Transverse colon (tissue), 4 donors: ENCODE measurements at regions not wholly inside any gene's neighbourhood (a gene's known extent, or its start where the extent isn't known, plus 50 kb on each side); places are given as distances from the start of the nearest gene placed in this dataset.
A peak's percentile ranks its signal among the peaks of the same experiment; 100 is the strongest.

Experiments
- DNase-seq: peaks from one replicate; pipeline ENCODE4 v3.0.0-alpha.2; 2019
- H3K27ac ChIP-seq, 4 donors: fragments of 200-600 bp; sonication (generic); 2 replicates each; pipeline ENCODE4 v1.5.1; 2016 to 2018; ENCODE audit warnings: inconsistent platforms in 4 of 4
- H3K27me3 ChIP-seq: fragments of 200-600 bp; sonication (generic); 2 replicates; pipeline ENCODE4 v1.5.1; 2017; ENCODE audit warnings: inconsistent platforms
- H3K36me3 ChIP-seq, 4 donors: fragments of 200-600 bp; sonication (generic); 2 replicates each; pipeline ENCODE4 v1.5.1; 2017 to 2019; ENCODE audit warnings: inconsistent platforms in 4 of 4
- H3K4me1 ChIP-seq, 4 donors: fragments of 200-600 bp; sonication (generic); 2 replicates each; pipeline ENCODE4 v1.5.1; 2017 to 2020; ENCODE audit warnings: inconsistent platforms in 4 of 4
- H3K4me3 ChIP-seq, 4 donors: fragments of 200-600 bp; sonication (generic); 1 replicate in 1 of 4; 2 replicates in 3 of 4; pipeline versions ENCODE4 v1.5.1 to v1.6.1; 2017 to 2019; ENCODE audit warnings: inconsistent platforms in 4 of 4
- H3K9me3 ChIP-seq, 2 donors: fragments of 200-600 bp; sonication (generic); 2 replicates each; pipeline ENCODE4 v1.5.1; 2017 to 2019; ENCODE audit warnings: inconsistent platforms in 2 of 2
- EP300 ChIP-seq: sonication (generic); formaldehyde crosslinking; IDR thresholded peaks from one replicate; pipeline ENCODE4 v1.6.1; 2017; ENCODE audit warnings: antibody characterized with exemption, low read depth
- POLR2A ChIP-seq: fragments of 450-650 bp; IDR thresholded peaks from one replicate; pipeline ENCODE4 v1.6.1; 2016; ENCODE audit warnings: antibody characterized with exemption, mild to moderate bottlenecking, moderate library complexity
- POLR2AphosphoS5 ChIP-seq, 3 donors: sonication (generic); formaldehyde crosslinking; IDR thresholded peaks; one replicate each; pipeline ENCODE4 v1.6.1; 2016; ENCODE audit warnings: antibody characterized with exemption in 3 of 3
- WGBS, 2 donors: methylation state at CpG; one replicate each; pipeline ENCODE4 v1.1.5; 2018; ENCODE audit warnings: low coverage in 1 of 2; 5-methylcytosine and 5-hydroxymethylcytosine counted together
- in situ Hi-C, 4 donors: fragments of 200-750 bp; cut with MboI; loops; one replicate each; pipeline versions ENCODE4 v1.15.0 to v1.15.1; 2017; ENCODE audit warnings: low sequenced_read_pairs in 3 of 4, low pct_ligation_motif_present in 1 of 4, low pct_unique_long_range_greater_than_20kb in 1 of 4
- intact Hi-C: fragments of 100-400 bp; cut with DNase I; formaldehyde crosslinking; loops from one replicate; pipeline ENCODE4 v1.15.1; 2023; ENCODE audit warnings: low total_unique reads
- TF ChIP-seq, protein P1 (sequence below), 5 experiments: fragments of 200-600 bp in 3 of 5; fragments of 450-650 bp in 2 of 5; sonication (generic) in 3 of 5; IDR thresholded peaks; 1 replicate in 2 of 5; 2 replicates in 3 of 5; pipeline ENCODE4 v1.5.1; 2016 to 2017; ENCODE audit warnings: antibody characterized with exemption in 5 of 5, inconsistent platforms in 3 of 5, mild to moderate bottlenecking in 2 of 5, moderate library complexity in 1 of 5

DNA sequence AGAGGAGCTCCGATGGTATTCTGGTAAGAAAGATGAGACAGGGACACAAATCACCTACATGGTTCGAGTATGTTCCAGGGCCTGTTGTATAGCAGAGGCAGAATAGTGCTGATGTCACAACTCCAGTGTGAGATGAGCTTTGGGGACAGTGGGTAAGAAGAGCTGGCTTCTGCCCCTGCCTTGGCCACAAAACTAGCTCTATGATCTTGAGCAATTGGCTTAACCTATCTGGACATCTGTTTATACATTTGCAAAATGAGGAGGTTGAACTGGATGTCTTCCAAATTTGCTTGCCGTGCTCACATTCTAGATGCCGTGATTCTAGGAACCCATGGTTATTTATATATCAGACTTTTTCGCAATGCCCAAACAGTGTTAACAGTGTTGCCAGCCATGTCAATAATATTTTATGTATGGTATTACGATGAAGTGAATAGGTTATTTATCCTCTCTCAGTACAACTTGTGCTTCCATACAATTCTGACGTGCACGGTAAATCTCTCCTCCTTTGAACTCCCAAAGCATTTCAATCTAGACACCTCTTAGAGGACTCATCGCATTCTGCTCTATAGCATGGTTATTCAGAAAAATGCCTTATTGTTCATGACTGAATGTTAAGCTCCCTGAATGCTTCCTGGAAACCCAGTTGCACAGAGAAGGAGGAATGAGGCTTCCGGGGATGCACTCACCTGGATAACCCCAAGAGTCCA is 316.0 kb downstream of the FOXO1 start:
- DNase-seq, result no peak
- H3K27me3 ChIP-seq, result no peaks in the 10 kb centered on the region
- H3K36me3 ChIP-seq, result no peaks in the 10 kb centered on the region
- WGBS, 2 donors, result 67 to 88% methylated on average over 7 to 10 of the region's 10 CpGs
- H3K27ac ChIP-seq, result no peak overlapping the region
- intact Hi-C loops, result no loop called here
- TF ChIP-seq POLR2AphosphoS5 (IDR thresholded peaks at IDR 0.05) (no peak), POLR2A (no peak), EP300 (no peak)
- no peak overlapping the region for H3K4me3 ChIP-seq
- H3K4me1 ChIP-seq, result peaks cover 0 to 5% (median 0%) of the 10 kb centered on the region in 4 donors
- in situ Hi-C loops, result no loop called here
- H3K9me3 ChIP-seq, result no peaks in the 10 kb centered on the region

DNA sequence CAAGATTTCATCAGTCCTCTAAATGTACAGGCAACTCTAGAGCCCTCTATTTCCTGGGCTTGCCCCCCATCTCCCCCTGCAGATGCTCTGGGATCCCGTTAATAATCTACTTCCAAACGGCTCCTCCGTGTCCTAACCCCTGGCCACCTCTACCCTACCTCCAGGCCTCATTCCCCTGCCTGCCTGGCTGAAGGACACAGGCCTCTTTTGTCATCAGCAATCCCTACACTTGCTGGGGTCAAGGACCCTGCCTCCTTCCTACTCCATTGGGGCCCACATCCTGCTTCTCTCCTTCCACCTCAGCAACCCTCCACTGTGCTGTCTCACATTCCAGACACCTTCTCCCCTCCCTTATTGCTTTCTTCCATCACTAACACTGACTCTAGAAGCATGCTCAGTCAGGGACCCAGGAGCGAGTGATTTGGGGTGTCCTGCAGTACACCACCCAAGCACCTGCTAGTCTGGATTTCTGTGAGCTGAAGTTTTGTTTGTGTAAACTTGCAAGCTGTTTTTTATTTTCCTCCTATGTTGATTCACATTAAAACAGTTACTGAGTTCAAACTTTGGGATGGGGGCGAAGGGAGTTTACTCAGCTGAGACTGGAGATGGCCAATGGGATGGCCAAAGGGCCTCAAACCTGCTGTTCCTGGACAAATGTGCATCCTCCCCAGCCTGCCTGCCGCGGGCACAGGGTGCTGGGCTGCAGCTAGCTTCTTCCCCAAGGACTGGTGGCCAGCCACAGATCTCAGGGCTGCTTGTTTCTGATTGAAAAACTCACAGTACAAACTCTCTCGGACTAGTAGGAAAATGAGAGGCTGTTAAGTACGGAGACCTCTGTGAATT is 314.7 kb downstream of the FOXO1 start:
- Histone ChIP-seq H3K27ac (peak overlapping the region in 3 of 4 donors; percentile 16 to 46 (median 17)), H3K36me3 (no peaks in the 10 kb centered on the region), H3K27me3 (no peaks in the 10 kb centered on the region), H3K4me3 (no peak overlapping the region), H3K9me3 (no peaks in the 10 kb centered on the region), H3K4me1 (peaks cover 0 to 5% (median 0%) of the 10 kb centered on the region in 4 donors)
- no peak for DNase-seq
- in situ Hi-C loops, result no loop called here
- 87 to 93% methylated on average over 4 to 9 of the region's 9 CpGs for WGBS, 2 donors
- no peak for TF ChIP-seq POLR2AphosphoS5 (IDR thresholded peaks at IDR 0.05)
- no peak for TF ChIP-seq EP300
- TF ChIP-seq, protein P1, sequence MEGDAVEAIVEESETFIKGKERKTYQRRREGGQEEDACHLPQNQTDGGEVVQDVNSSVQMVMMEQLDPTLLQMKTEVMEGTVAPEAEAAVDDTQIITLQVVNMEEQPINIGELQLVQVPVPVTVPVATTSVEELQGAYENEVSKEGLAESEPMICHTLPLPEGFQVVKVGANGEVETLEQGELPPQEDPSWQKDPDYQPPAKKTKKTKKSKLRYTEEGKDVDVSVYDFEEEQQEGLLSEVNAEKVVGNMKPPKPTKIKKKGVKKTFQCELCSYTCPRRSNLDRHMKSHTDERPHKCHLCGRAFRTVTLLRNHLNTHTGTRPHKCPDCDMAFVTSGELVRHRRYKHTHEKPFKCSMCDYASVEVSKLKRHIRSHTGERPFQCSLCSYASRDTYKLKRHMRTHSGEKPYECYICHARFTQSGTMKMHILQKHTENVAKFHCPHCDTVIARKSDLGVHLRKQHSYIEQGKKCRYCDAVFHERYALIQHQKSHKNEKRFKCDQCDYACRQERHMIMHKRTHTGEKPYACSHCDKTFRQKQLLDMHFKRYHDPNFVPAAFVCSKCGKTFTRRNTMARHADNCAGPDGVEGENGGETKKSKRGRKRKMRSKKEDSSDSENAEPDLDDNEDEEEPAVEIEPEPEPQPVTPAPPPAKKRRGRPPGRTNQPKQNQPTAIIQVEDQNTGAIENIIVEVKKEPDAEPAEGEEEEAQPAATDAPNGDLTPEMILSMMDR (IDR thresholded peaks at IDR 0.05), result no peak
- no peak for TF ChIP-seq POLR2A
- intact Hi-C loops, result no loop called here

DNA sequence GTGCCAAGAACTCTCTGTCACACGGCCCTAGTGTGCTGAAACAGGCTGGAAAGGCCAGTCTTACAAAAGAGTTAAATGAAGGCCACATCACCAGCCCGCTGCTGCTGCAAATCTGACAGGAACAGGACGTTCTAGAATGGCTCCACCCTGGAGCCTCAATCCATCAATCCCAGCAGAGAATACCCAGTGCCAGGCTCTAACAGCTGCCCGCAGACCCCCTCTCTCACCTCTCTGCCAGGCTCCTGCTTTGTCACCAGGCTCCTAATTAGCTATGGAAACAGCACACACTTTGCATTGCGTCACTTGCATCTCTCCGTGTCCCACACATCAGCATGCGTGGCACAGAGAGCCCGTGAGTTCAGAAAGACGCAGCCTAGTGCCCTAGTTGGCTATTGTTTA is 314.1 kb downstream of the FOXO1 start:
- no peaks in the 10 kb centered on the region for H3K27me3 ChIP-seq
- no peak for DNase-seq
- no peaks in the 10 kb centered on the region for H3K9me3 ChIP-seq
- in situ Hi-C loops (no loop called here), intact Hi-C loops (no loop called here)
- no peaks in the 10 kb centered on the region for H3K36me3 ChIP-seq
- H3K4me1 ChIP-seq, result peaks cover 0 to 5% (median 0%) of the 10 kb centered on the region in 4 donors
- 74 to 100% methylated on average over 2 to 9 of the region's 9 CpGs for WGBS, 2 donors
- no peak overlapping the region for H3K4me3 ChIP-seq
- peak overlapping the region in 2 of 4 donors; percentile 17 to 46 for H3K27ac ChIP-seq
- TF ChIP-seq POLR2A, result no peak

DNA sequence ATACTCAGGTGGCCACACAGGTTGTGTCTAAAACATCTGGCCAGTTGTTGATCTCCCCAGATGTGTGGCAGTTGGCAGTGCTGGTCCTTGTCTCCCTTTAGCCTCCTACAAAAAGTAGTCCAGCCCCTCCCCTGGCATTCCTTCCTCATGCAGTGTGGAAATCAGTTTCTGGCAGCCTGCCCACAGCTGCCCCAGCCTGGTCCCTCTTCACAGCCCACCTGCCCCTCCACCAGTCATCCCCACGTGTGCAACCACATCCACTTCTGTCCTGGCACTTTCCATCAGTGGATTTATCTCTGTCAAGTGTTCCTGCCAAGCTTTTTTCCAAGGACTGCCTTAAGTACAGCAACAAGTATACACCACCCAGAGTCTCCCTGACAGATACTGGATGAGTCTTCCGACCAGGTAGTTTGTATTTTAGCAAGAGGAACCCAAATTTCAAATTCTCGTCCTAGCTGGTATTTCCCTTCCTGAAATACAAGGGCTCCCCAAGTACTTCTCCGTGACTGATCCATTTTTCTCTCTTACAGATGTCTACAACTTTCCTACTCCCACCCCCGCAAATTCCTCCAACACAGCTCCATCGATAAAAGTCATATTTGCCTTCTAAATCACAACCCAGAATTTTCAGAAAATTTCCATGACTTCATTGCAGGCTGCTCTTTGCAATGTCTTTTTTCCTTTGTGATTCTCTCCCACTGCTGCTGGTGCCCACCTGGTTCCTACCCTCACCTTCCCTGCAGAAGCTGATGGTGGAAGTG is 313.5 kb downstream of the FOXO1 start:
- peaks cover 0 to 5% (median 0%) of the 10 kb centered on the region in 4 donors for H3K4me1 ChIP-seq
- no peak for DNase-seq
- TF ChIP-seq EP300 (no peak), POLR2A (no peak), POLR2AphosphoS5 (IDR thresholded peaks at IDR 0.05) (no peak)
- TF ChIP-seq, protein P1 (IDR thresholded peaks at IDR 0.05), result no peak
- H3K27me3 ChIP-seq, result no peaks in the 10 kb centered on the region
- in situ Hi-C loops (no loop called here), intact Hi-C loops (no loop called here)
- H3K27ac ChIP-seq, result no peak overlapping the region
- no peaks in the 10 kb centered on the region for H3K36me3 ChIP-seq
- H3K9me3 ChIP-seq, result no peaks in the 10 kb centered on the region
- H3K4me3 ChIP-seq, result no peak overlapping the region
- WGBS, 2 donors, result 55 to 75% methylated on average over 6 of the region's 6 CpGs
